Nephron progenitor cell (in vitro differentiated cells): ENCODE measurements at regions not wholly inside any gene's neighbourhood (a gene's known extent, or its start where the extent isn't known, plus 50 kb on each side); places are given as distances from the start of the nearest gene placed in this dataset.

Experiments
- DNase-seq: peaks from one replicate; pipeline ENCODE4 v3.0.0; 2021
- H3K27ac Mint-ChIP-seq: 2 replicates; pipeline ENCODE4 v1.8.0; 2021; ENCODE audit warnings: mild to moderate bottlenecking, moderate library complexity, mixed read lengths
- H3K27me3 Mint-ChIP-seq: 2 replicates; pipeline ENCODE4 v1.8.0; 2021; ENCODE audit warnings: mild to moderate bottlenecking, low read depth, mixed read lengths; ENCODE audit not compliant: poor library complexity
- H3K36me3 Mint-ChIP-seq: 2 replicates; pipeline ENCODE4 v1.8.0; 2021; ENCODE audit warnings: low read depth, mixed read lengths
- H3K4me1 Mint-ChIP-seq: 2 replicates; pipeline ENCODE4 v1.8.0; 2021; ENCODE audit warnings: mixed read lengths
- H3K4me3 Mint-ChIP-seq: 2 replicates; pipeline ENCODE4 v1.8.0; 2021; ENCODE audit warnings: mild to moderate bottlenecking, moderate library complexity, mixed read lengths
- H3K9me3 Mint-ChIP-seq: 2 replicates; pipeline ENCODE4 v1.8.0; 2021; ENCODE audit warnings: mild to moderate bottlenecking, moderate library complexity, mixed read lengths
- CTCF ChIP-seq: fragments of 200-600 bp; sonication (generic); IDR thresholded peaks from 2 replicates; pipeline ENCODE4 v1.5.0; 2021; ENCODE audit warnings: antibody characterized with exemption

GRCh38 chr21:14903172-14903865 lies 161.5 kb downstream of the NRIP1 start:
- DNase-seq = no peak
- Mint-ChIP-seq H3K9me3 (peaks cover 13% of the 10 kb centered on the region), H3K36me3 (peaks cover 4% of the 10 kb centered on the region), H3K4me3 (no peak overlapping the region), H3K27ac (no peak overlapping the region), H3K4me1 (peaks cover 6% of the 10 kb centered on the region), H3K27me3 (no peaks in the 10 kb centered on the region)
- no peak for TF ChIP-seq CTCF

GRCh38 chr21:14901482-14901958 lies 163.3 kb downstream of the NRIP1 start:
- no peak for DNase-seq
- Mint-ChIP-seq H3K9me3 (peaks cover 6% of the 10 kb centered on the region), H3K4me3 (no peak overlapping the region), H3K27me3 (no peaks in the 10 kb centered on the region), H3K36me3 (no peaks in the 10 kb centered on the region), H3K27ac (no peak overlapping the region), H3K4me1 (peaks cover 6% of the 10 kb centered on the region)
- TF ChIP-seq CTCF = no peak

GRCh38 chr21:14900611-14901010 lies 164.2 kb downstream of the NRIP1 start:
- peaks cover 4% of the 10 kb centered on the region for H3K9me3 Mint-ChIP-seq
- H3K27ac Mint-ChIP-seq = no peak overlapping the region
- H3K4me1 Mint-ChIP-seq = peaks cover 6% of the 10 kb centered on the region
- H3K4me3 Mint-ChIP-seq = no peak overlapping the region
- H3K36me3 Mint-ChIP-seq = no peaks in the 10 kb centered on the region
- no peak for TF ChIP-seq CTCF
- no peaks in the 10 kb centered on the region for H3K27me3 Mint-ChIP-seq
- no peak for DNase-seq

- no peak overlapping the region for H3K4me3 Mint-ChIP-seq
- no peak for TF ChIP-seq CTCF
- peaks cover 6% of the 10 kb centered on the region for H3K4me1 Mint-ChIP-seq
- H3K27me3 Mint-ChIP-seq = no peaks in the 10 kb centered on the region
- no peaks in the 10 kb centered on the region for H3K9me3 Mint-ChIP-seq
- H3K36me3 Mint-ChIP-seq = no peaks in the 10 kb centered on the region
- peak overlapping the region; percentile 91 for H3K27ac Mint-ChIP-seq
- no peak for DNase-seq
Observed at GRCh38 chr21:14900058-14900457, 164.7 kb downstream of the NRIP1 start.

- H3K4me1 Mint-ChIP-seq = peaks cover 6% of the 10 kb centered on the region
- no peaks in the 10 kb centered on the region for H3K27me3 Mint-ChIP-seq
- H3K27ac Mint-ChIP-seq = no peak overlapping the region
- H3K36me3 Mint-ChIP-seq = no peaks in the 10 kb centered on the region
- H3K9me3 Mint-ChIP-seq = no peaks in the 10 kb centered on the region
- DNase-seq = no peak
- H3K4me3 Mint-ChIP-seq = no peak overlapping the region
- no peak for TF ChIP-seq CTCF
Observed at GRCh38 chr21:14895792-14896191, 169.0 kb downstream of the NRIP1 start.

- no peaks in the 10 kb centered on the region for H3K9me3 Mint-ChIP-seq
- no peak for TF ChIP-seq CTCF
- H3K36me3 Mint-ChIP-seq = no peaks in the 10 kb centered on the region
- no peak overlapping the region for H3K4me3 Mint-ChIP-seq
- H3K4me1 Mint-ChIP-seq = no peaks in the 10 kb centered on the region
- no peaks in the 10 kb centered on the region for H3K27me3 Mint-ChIP-seq
- H3K27ac Mint-ChIP-seq = no peak overlapping the region
- no peak for DNase-seq
Observed at GRCh38 chr21:14890141-14890540, 174.7 kb downstream of the NRIP1 start.
